HEK293 (cell line): ENCODE measurements at regions not wholly inside any gene's neighbourhood (a gene's known extent, or its start where the extent isn't known, plus 50 kb on each side); places are given as distances from the start of the nearest gene placed in this dataset.

ENCODE experiments used
- CTCF ChIP-seq: fragments of 450-650 bp; formaldehyde crosslinking; IDR thresholded peaks from 2 replicates; pipeline ENCODE4 v1.5.1; 2016; ENCODE audit warnings: missing biosample characterization, missing genetic modification characterization
- YY1 ChIP-seq: fragments of 450-650 bp; formaldehyde crosslinking; IDR thresholded peaks from 2 replicates; pipeline ENCODE4 v1.5.1; 2018; ENCODE audit warnings: missing biosample characterization, missing genetic modification characterization
- ZNF274 ChIP-seq, 2 experiments: fragments of 200-500 bp in 1 of 2; fragments of 450-650 bp in 1 of 2; sonication (Bioruptor generic) in 1 of 2; formaldehyde crosslinking in 1 of 2; IDR thresholded peaks; 2 replicates each; pipeline versions ENCODE4 v1.5.1 to v1.6.1; 2014 to 2016; ENCODE audit warnings: borderline replicate concordance in 1 of 2, inconsistent platforms in 1 of 2, low read length in 1 of 2, missing biosample characterization in 1 of 2, missing genetic modification characterization in 1 of 2

- TF ChIP-seq ZNF274 (IDR thresholded peaks at IDR 0.05; ENCODE audit: low read length), result no peak
- no peak for TF ChIP-seq ZNF274 (tag by site-specific recombination; IDR thresholded peaks at IDR 0.05; ENCODE audit: borderline replicate concordance)
- TF ChIP-seq YY1 (tag by site-specific recombination), result no peak
- no peak for TF ChIP-seq CTCF (tag by site-specific recombination)
Observed at GRCh38 chr11:92504534-92504933, 279.9 kb downstream of the FAT3 start.
